ENCODE measurements at regions not wholly inside any gene's neighbourhood (a gene's known extent, or its start where the extent isn't known, plus 50 kb on each side); places are given as distances from the start of the nearest gene placed in this dataset.

- no peak for TF ChIP-seq CTCF (conservative IDR thresholded peaks at IDR 0.05 in 1 of 2, IDR thresholded peaks at IDR 0.05 in 1 of 2; ENCODE audit: low read depth in 1 of 2, low read length in 2 of 2)
- no peak for TF ChIP-seq EZH2 (IDR thresholded peaks at IDR 0.05; ENCODE audit: low read length, missing control alignments)
These were observed 70.1 kb upstream of the MPHOSPH6 start for GRCh38 chr16:82240111-82240510.

All from fibroblast of lung (primary cell).